ENCODE measurements at regions not wholly inside any gene's neighbourhood (a gene's known extent, or its start where the extent isn't known, plus 50 kb on each side); places are given as distances from the start of the nearest gene placed in this dataset.

GRCh38 chr2:8402222-8402621 lies 279.6 kb upstream of the ID2 start:
- no peak for TF ChIP-seq CTCF (IDR thresholded peaks at IDR 0.05)
- TF ChIP-seq POLR2A (IDR thresholded peaks at IDR 0.05) = no peak
- H3K9me3 ChIP-seq = no peaks in the 10 kb centered on the region
- H3K36me3 ChIP-seq = no peaks in the 10 kb centered on the region
- no peak for DNase-seq
- intact Hi-C loops (cut with DNase I; ENCODE audit: low total_unique reads) = no loop called here
- H3K27me3 ChIP-seq = no peaks in the 10 kb centered on the region
- no peaks in the 10 kb centered on the region for H3K4me1 ChIP-seq
- no peak overlapping the region for H3K4me3 ChIP-seq
- H3K27ac ChIP-seq = no peak overlapping the region

- H3K27ac ChIP-seq = no peak overlapping the region
- H3K36me3 ChIP-seq = no peaks in the 10 kb centered on the region
- no peaks in the 10 kb centered on the region for H3K27me3 ChIP-seq
- H3K9me3 ChIP-seq = no peaks in the 10 kb centered on the region
- H3K4me3 ChIP-seq = no peak overlapping the region
- TF ChIP-seq CTCF (IDR thresholded peaks at IDR 0.05) (no peak), POLR2A (IDR thresholded peaks at IDR 0.05) (no peak)
- no peaks in the 10 kb centered on the region for H3K4me1 ChIP-seq
- intact Hi-C loops (cut with DNase I; ENCODE audit: low total_unique reads) = no loop called here
- no peak for DNase-seq
Observed at GRCh38 chr2:8403876-8404275, 278.0 kb upstream of the ID2 start.

- intact Hi-C loops (cut with DNase I; ENCODE audit: low total_unique reads) = no loop called here
- no peaks in the 10 kb centered on the region for H3K27me3 ChIP-seq
- no peaks in the 10 kb centered on the region for H3K4me1 ChIP-seq
- DNase-seq = no peak
- H3K27ac ChIP-seq = no peak overlapping the region
- no peaks in the 10 kb centered on the region for H3K9me3 ChIP-seq
- no peak for TF ChIP-seq POLR2A (IDR thresholded peaks at IDR 0.05)
- TF ChIP-seq CTCF (IDR thresholded peaks at IDR 0.05) = no peak
- no peaks in the 10 kb centered on the region for H3K36me3 ChIP-seq
- H3K4me3 ChIP-seq = no peak overlapping the region
Observed at GRCh38 chr2:8405334-8405733, 276.5 kb upstream of the ID2 start.

GRCh38 chr2:8406271-8406670 lies 275.6 kb upstream of the ID2 start:
- H3K36me3 ChIP-seq = no peaks in the 10 kb centered on the region
- H3K4me1 ChIP-seq = no peaks in the 10 kb centered on the region
- H3K27me3 ChIP-seq = no peaks in the 10 kb centered on the region
- DNase-seq = no peak
- no peak for TF ChIP-seq POLR2A (IDR thresholded peaks at IDR 0.05)
- no peak for TF ChIP-seq CTCF (IDR thresholded peaks at IDR 0.05)
- H3K9me3 ChIP-seq = no peaks in the 10 kb centered on the region
- intact Hi-C loops (cut with DNase I; ENCODE audit: low total_unique reads) = no loop called here
- H3K4me3 ChIP-seq = no peak overlapping the region
- no peak overlapping the region for H3K27ac ChIP-seq

GRCh38 chr2:8407332-8407731 lies 274.5 kb upstream of the ID2 start:
- Histone ChIP-seq H3K36me3 (no peaks in the 10 kb centered on the region), H3K4me3 (no peak overlapping the region), H3K9me3 (no peaks in the 10 kb centered on the region), H3K4me1 (no peaks in the 10 kb centered on the region), H3K27ac (no peak overlapping the region), H3K27me3 (no peaks in the 10 kb centered on the region)
- no peak for DNase-seq
- intact Hi-C loops (cut with DNase I; ENCODE audit: low total_unique reads) = no loop called here
- TF ChIP-seq CTCF (IDR thresholded peaks at IDR 0.05) (no peak), POLR2A (IDR thresholded peaks at IDR 0.05) (no peak)
